Fibroblast of peridontal ligament (primary cell): ENCODE measurements at regions not wholly inside any gene's neighbourhood (a gene's known extent, or its start where the extent isn't known, plus 50 kb on each side); places are given as distances from the start of the nearest gene placed in this dataset.
"Not testable (repeated sequence)": the region's sequence is repeated elsewhere in the genome, so short reads cannot be mapped to it uniquely, and the experiment has no call there.

ENCODE experiments used
- DNase-seq: peaks from one replicate; pipeline ENCODE4 v3.0.0-alpha.2; 2010; ENCODE audit errors: extremely low read depth

DNA sequence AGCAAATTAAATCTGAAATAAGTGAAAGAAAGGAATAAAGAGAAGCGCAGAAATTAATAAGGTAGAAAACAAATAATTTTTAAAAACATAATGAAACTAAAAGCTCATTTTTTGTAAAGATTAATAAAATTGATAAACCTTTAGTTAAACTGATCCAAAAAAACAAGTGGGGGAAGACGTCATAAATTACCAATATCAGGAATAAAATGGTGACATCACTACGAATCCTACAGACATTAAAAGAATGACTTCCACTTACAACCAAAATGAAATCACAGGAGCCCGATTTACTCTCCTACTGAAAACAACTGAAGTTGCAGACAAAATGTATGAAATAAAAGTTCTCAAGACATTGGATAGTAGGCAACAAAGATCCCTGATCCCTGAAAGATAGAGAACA, 68.1 kb upstream of the IFFO2 start:
- DNase-seq: no peak

GRCh38 chr1:19023787-19024186, 67.3 kb upstream of the IFFO2 start:
- DNase-seq: no peak

DNA sequence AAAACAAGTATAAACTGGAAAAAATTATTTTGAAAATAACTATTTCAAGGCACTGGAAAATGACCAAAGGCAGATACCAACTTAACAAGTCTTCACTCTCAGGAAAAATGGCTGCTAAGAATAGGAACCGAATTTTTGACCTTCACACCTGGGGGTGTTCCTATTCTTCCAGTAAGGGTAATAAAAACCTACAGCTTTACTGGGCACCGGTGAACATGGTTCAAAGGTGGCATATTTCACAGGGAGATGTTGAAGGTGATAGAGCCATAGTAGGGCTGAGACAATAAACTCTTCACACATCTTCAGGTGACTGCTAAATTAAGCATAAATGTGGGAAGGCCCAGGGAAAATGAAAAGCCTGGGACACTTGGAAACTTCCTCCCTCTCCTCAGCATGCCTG, 65.4 kb upstream of the IFFO2 start:
- no peak for DNase-seq

DNA sequence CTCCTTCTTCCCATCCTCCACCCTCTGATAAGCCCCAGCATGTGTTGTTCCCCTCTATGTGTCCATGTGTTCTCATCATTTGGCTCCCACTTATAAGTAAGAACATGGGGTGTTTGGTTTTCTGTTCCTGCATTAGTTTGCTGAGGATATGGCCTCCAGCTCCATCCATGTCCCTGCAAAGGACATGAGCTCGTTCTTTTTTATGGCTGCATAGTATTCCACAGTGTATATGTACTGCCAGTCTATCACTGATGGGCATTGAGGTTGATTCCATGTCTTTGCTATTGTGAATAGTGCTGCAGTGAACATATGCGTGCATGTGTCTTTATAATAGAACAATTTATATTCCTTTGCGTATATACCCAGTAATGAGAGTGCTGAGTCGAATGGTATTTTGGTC, 62.8 kb upstream of the IFFO2 start:
- not testable (repeated sequence) for DNase-seq

DNA sequence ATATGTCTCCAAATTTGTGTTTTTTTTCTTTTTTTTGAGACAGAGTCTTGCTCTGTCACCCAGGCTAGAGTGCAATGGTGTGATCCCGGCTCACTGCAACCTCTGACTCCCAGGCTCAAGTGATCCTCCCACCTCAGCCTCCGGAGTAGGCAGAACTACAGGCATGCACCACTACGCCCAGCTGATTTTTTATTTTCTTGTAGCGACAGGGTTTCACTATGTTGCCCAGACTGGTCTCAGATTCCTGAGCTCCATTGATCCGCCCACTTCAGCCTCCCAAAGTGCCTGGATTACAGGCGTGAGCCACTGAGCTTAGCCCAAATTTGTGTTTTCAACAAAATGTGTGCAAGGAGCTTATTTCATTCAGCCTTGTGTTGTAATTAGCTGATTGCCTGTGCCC, 59.0 kb upstream of the IFFO2 start:
- no peak for DNase-seq

GRCh38 chr1:19014765-19015164, 58.3 kb upstream of the IFFO2 start:
- no peak for DNase-seq

DNA sequence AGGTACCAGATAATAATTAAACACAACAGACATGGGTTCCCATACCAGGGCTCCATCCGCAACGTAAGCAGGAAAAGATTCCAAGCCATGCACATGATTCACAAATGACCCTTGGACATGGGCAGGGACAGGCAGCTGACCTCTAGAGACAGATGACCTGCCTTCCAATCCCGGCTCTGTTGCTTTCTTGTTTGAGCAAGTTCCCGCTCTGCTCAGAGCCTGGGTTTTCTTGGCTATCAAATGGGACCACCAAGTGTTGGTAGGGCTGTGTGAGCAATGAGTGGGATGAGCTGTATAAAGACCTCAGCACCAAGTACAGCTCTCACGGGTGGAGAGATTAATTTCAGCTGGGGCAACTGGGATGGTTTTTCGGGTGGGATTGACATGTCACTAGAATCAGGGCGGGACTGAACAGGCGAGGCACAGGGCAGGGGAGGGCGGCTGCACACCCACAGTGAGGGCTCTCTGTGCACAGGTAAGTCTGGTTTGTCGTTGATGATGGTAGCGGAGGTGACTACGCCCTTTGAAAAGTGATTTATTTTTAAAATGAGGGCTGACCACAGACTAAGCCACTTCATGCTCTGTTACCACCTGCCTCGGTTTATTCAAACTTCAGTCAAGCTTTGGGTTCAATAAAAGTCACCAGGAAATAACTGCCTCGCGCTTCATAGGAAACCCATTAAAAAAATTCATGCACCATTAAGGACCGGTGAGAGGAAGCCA, 57.5 kb upstream of the IFFO2 start:
- no peak for DNase-seq

DNA sequence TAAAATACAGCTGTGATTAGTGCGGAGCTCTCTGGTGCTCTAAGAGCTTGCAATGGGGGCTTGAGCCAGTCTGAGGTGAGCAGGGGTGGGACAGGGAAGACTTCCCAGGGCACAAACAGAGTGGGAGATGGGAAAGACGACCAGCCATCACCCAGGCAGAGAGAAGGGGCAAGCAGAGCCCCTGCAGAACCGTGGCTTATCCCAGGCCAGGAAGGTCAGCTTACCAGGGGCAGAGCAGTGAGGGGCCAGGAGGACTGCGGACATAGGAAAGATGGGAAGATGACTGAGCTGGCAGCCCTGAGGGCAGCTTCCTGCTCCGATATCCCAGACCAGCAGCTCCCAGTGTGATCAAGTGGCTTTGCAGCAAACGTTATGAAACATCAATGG, 55.4 kb upstream of the IFFO2 start:
- no peak for DNase-seq

DNA sequence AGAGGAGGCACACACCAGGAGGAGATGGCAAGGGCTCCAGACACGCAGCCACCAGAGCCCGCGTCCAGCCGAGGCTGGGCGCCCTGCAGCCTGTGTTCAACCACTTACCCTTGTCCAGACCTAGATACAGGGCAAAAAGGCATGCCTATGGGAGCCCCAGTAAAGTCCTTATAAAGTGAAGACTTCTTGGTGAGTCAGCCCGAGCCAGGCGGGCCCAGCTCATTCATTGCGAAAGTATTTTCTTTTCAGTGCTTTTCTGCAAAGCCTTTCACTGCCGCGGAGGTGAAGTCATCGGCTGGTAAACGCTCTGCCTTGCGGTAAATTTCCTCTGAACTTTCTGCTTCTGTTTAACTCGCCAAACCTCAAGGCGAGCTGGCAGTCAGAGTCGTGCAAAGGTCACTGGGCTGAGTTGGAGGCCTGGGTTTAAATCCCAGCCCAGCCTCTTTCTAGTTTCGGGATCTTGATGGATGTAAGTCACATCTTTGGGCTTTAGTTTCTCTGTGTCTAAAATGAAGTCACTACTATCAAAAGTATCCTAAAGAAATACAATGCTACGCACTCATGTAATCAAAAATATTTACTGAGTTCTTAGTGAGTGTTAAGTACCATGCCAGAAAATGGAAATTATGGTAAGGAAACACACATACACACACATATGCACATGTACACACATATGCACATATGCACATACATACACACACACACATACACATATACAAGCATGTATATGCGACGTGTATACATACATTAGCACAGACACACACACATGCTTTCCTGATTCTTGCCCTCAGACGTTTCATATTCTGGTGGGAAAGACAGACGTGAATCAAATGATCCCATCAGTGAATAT, 54.7 kb upstream of the IFFO2 start:
- DNase-seq: peak; percentile 98

GRCh38 chr1:19010503-19010902, 54.0 kb upstream of the IFFO2 start:
- DNase-seq: no peak

GRCh38 chr1:19009882-19010321, 53.4 kb upstream of the IFFO2 start:
- peak; percentile 24 for DNase-seq

DNA sequence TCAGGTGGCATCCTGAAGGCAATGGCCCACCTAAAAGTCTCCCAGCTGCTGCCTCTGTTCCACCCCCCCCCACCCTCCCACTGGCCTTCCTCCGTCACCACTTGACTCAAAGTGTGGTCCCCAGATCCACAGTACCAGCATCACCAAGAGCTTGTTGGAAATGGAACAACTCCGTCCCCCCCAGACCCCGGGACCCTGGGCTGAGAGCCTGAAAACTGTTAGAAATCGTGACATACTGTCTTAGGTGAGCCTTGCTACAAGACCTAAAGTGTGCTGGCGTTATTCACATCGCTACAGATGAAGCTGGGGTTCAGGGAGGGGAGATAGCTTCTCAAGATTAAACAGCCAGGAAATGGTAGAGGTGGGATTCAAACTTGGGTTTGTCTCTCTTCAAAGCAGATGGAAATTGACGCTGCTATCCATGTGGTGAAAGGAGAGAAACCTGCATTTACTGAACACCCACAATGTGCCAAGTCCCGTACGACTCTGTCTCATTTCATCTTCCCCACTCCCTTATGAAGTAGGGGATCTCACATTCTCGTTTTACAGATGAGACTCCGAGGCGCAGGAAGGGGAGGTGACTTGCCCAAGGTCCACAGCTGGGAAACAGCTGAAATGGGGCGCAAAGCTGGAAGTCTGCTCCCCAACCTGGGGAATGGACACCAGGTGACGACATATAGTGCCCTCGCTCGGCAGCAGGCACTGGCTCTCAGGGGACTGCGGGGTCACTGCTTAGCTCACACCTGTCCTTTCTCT, 52.8 kb upstream of the IFFO2 start:
- no peak for DNase-seq

- DNase-seq: no peak
Measured at GRCh38 chr1:19007491-19008441, 51.3 kb upstream of the IFFO2 start.

GRCh38 chr1:19006837-19007271, 50.4 kb upstream of the IFFO2 start:
- DNase-seq: no peak
